Keratinocyte (primary cell): ENCODE measurements at regions not wholly inside any gene's neighbourhood (a gene's known extent, or its start where the extent isn't known, plus 50 kb on each side); places are given as distances from the start of the nearest gene placed in this dataset.

Source experiments
- DNase-seq: peaks from one replicate; pipeline ENCODE4 v3.0.0-alpha.2; 2011; ENCODE audit warnings: low read depth, missing footprints, low spot score
- FAIRE-seq: peaks from 2 replicates; lab custom pipeline; 2011; peaks lifted over from hg19 to GRCh38; lab: Jason Lieb, UNC
- H2AFZ ChIP-seq: 2 replicates; pipeline ENCODE4 v1.6.0; 2012; ENCODE audit warnings: low read length, control low read depth, inconsistent platforms; ENCODE audit not compliant: control insufficient read depth
- H3K27ac ChIP-seq: 2 replicates; pipeline ENCODE4 v1.5.1; 2011; ENCODE audit warnings: low read length; ENCODE audit not compliant: control insufficient read depth, insufficient read depth
- H3K27me3 ChIP-seq: 3 replicates; pipeline ENCODE4 v1.6.0; 2011; ENCODE audit warnings: low read length; ENCODE audit not compliant: control insufficient read depth, insufficient read depth; ENCODE audit errors: extremely low read depth
- H3K36me3 ChIP-seq, 2 experiments: 2 replicates in 1 of 2; 3 replicates in 1 of 2; pipeline ENCODE4 v1.5.1; 2011; ENCODE audit warnings: low read length in 2 of 2, mild to moderate bottlenecking in 1 of 2; ENCODE audit not compliant: control insufficient read depth in 2 of 2, insufficient read depth in 2 of 2; ENCODE audit errors: extremely low read depth in 1 of 2
- H3K4me1 ChIP-seq: 3 replicates; pipeline ENCODE4 v1.5.1; 2011; ENCODE audit warnings: low read length; ENCODE audit not compliant: control insufficient read depth, insufficient read depth; ENCODE audit errors: extremely low read depth
- H3K4me2 ChIP-seq: 3 replicates; pipeline ENCODE4 v1.6.0; 2011; ENCODE audit warnings: low read depth, low read length; ENCODE audit not compliant: control insufficient read depth, insufficient read depth; ENCODE audit errors: extremely low read depth
- H3K4me3 ChIP-seq, 3 experiments: fragments of 200-600 bp in 1 of 3; sonication (generic) in 1 of 3; 2 replicates in 2 of 3; 3 replicates in 1 of 3; pipeline ENCODE4 v1.5.1; 2011 to 2016; ENCODE audit warnings: low read length in 3 of 3, mild to moderate bottlenecking in 3 of 3, control low read depth in 2 of 3, inconsistent platforms in 1 of 3, low read depth in 1 of 3, mixed read lengths in 1 of 3, mixed run types in 1 of 3, moderate library complexity in 1 of 3; ENCODE audit not compliant: control insufficient read depth in 2 of 3, insufficient read depth in 2 of 3; ENCODE audit errors: extremely low read depth in 1 of 3
- H3K79me2 ChIP-seq: 2 replicates; pipeline ENCODE4 v1.6.0; 2012; ENCODE audit warnings: low read length; ENCODE audit not compliant: control insufficient read depth, insufficient read depth
- H3K9ac ChIP-seq: 3 replicates; pipeline ENCODE4 v1.6.0; 2011; ENCODE audit warnings: low read length; ENCODE audit not compliant: control insufficient read depth, insufficient read depth; ENCODE audit errors: extremely low read depth
- H3K9me1 ChIP-seq: 3 replicates; pipeline ENCODE4 v1.6.0; 2011; ENCODE audit warnings: low read length; ENCODE audit not compliant: control insufficient read depth, insufficient read depth; ENCODE audit errors: extremely low read depth
- H3K9me3 ChIP-seq: 2 replicates; pipeline ENCODE4 v1.5.1; 2012; ENCODE audit warnings: low read depth, low read length; ENCODE audit not compliant: control insufficient read depth
- H4K20me1 ChIP-seq: 3 replicates; pipeline ENCODE4 v1.6.0; 2011; ENCODE audit warnings: low read length; ENCODE audit not compliant: control insufficient read depth, insufficient read depth; ENCODE audit errors: extremely low read depth
- EZH2 ChIP-seq: IDR thresholded peaks from one replicate; pipeline ENCODE4 v1.6.1; 2012; ENCODE audit warnings: inconsistent platforms, mild to moderate bottlenecking, low read length, moderate library complexity
- dilution Hi-C: fragments of 300-500 bp; cut with MboI; formaldehyde crosslinking; loops from one replicate; pipeline ENCODE4 v1.7.0; 2020; ENCODE audit warnings: low sequenced_read_pairs; ENCODE audit not compliant: extremely low pct_ligation_motif_present
- TF ChIP-seq, protein P1 (sequence below), 3 experiments: IDR thresholded peaks in 1 of 3; conservative IDR thresholded peaks in 1 of 3; optimal IDR thresholded peaks in 1 of 3; 2 replicates in 2 of 3; 3 replicates in 1 of 3; pipeline versions ENCODE3 to v1.5.1; 2011; ENCODE audit warnings: low read length in 3 of 3, mild to moderate bottlenecking in 3 of 3, moderate library complexity in 2 of 3, control low read depth in 1 of 3, inconsistent platforms in 1 of 3; ENCODE audit not compliant: insufficient read depth in 2 of 3; ENCODE audit errors: extremely low read depth in 1 of 3

DNA sequence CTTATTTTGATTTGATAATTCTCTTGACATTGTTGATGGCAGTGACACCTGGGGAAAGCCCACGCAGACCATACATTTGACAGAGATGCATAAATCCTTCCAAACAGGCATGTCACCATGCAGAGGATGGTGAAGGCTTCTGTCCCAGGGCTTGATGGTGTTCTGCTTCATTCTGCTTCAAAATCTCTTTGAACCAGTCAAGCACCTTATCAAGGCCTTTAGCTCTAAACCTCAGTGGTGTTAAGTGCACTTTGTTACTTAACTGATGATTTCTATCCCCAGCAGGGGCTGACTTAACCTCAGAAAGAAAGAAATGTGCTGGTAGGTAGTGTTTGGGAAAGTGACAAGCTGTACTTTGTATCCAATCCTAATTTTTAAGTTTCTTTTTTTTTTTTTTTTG, 81.1 kb downstream of the RRAGC start:
- peaks cover 12% of the 10 kb centered on the region for H3K27me3 ChIP-seq
- dilution Hi-C loops: no loop called here
- no peak for DNase-seq
- H3K4me2 ChIP-seq: no peak overlapping the region
- H3K4me1 ChIP-seq: no peaks in the 10 kb centered on the region
- H3K27ac ChIP-seq: no peak overlapping the region
- H4K20me1 ChIP-seq: no peaks in the 10 kb centered on the region
- H3K36me3 ChIP-seq: no peaks in the 10 kb centered on the region
- H2AFZ ChIP-seq: no peak overlapping the region
- FAIRE-seq: no peak
- H3K79me2 ChIP-seq: no peaks in the 10 kb centered on the region
- no peak overlapping the region for H3K9ac ChIP-seq
- no peak overlapping the region for H3K4me3 ChIP-seq
- no peaks in the 10 kb centered on the region for H3K9me1 ChIP-seq
- no peak for TF ChIP-seq EZH2
- TF ChIP-seq, protein P1, sequence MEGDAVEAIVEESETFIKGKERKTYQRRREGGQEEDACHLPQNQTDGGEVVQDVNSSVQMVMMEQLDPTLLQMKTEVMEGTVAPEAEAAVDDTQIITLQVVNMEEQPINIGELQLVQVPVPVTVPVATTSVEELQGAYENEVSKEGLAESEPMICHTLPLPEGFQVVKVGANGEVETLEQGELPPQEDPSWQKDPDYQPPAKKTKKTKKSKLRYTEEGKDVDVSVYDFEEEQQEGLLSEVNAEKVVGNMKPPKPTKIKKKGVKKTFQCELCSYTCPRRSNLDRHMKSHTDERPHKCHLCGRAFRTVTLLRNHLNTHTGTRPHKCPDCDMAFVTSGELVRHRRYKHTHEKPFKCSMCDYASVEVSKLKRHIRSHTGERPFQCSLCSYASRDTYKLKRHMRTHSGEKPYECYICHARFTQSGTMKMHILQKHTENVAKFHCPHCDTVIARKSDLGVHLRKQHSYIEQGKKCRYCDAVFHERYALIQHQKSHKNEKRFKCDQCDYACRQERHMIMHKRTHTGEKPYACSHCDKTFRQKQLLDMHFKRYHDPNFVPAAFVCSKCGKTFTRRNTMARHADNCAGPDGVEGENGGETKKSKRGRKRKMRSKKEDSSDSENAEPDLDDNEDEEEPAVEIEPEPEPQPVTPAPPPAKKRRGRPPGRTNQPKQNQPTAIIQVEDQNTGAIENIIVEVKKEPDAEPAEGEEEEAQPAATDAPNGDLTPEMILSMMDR (optimal IDR thresholded peaks at IDR 0.05 in 1 of 3, IDR thresholded peaks at IDR 0.05 in 1 of 3, conservative IDR thresholded peaks at IDR 0.05 in 1 of 3; ENCODE audit: extremely low read depth in 1 of 3, insufficient read depth in 2 of 3, low read length in 3 of 3): no peak
- no peaks in the 10 kb centered on the region for H3K9me3 ChIP-seq

DNA sequence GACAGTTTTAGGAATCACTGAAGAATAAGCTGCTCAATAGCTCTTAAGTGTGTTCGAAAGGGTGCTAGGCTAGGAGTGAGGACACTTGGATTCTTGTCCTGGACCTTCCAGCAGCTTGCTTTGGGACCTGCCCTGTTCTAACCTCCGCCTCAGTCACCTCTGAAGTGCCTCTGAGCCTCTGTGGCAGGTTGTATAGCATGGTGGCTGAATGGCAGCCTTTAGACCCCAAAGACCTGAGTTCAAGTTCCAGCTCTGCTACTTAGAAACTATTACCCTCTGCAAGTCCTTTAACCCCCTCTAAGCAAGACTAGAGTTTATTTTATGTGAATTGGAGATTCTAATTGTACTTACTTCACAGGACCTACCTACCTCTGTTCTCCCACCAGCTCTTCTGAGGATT, 81.5 kb downstream of the RRAGC start:
- Histone ChIP-seq H3K4me3 (no peak overlapping the region), H3K27ac (no peak overlapping the region), H3K4me2 (no peak overlapping the region), H2AFZ (no peak overlapping the region), H3K9me1 (no peaks in the 10 kb centered on the region), H3K27me3 (peaks cover 7% of the 10 kb centered on the region), H3K36me3 (no peaks in the 10 kb centered on the region), H3K79me2 (no peaks in the 10 kb centered on the region), H3K9ac (no peak overlapping the region), H3K4me1 (no peaks in the 10 kb centered on the region), H3K9me3 (no peaks in the 10 kb centered on the region), H4K20me1 (no peaks in the 10 kb centered on the region)
- FAIRE-seq: no peak
- DNase-seq: no peak
- dilution Hi-C loops: no loop called here
- TF ChIP-seq, protein P1 (optimal IDR thresholded peaks at IDR 0.05 in 1 of 3, IDR thresholded peaks at IDR 0.05 in 1 of 3, conservative IDR thresholded peaks at IDR 0.05 in 1 of 3; ENCODE audit: extremely low read depth in 1 of 3, insufficient read depth in 2 of 3, low read length in 3 of 3): no peak
- no peak for TF ChIP-seq EZH2
